ENCODE measurements at regions not wholly inside any gene's neighbourhood (a gene's known extent, or its start where the extent isn't known, plus 50 kb on each side); places are given as distances from the start of the nearest gene placed in this dataset.

GRCh38 chr4:160110891-160111290, 1008.0 kb downstream of the RAPGEF2 start (continued):
- TF ChIP-seq ZNF687 (IDR thresholded peaks at IDR 0.05) = no peak
- no peak for TF ChIP-seq TARDBP (IDR thresholded peaks at IDR 0.05; ENCODE audit: borderline replicate concordance)
- no peak for TF ChIP-seq IRF5 (IDR thresholded peaks at IDR 0.05; ENCODE audit: borderline replicate concordance)

GRCh38 chr4:160117686-160118085, 1014.8 kb downstream of the RAPGEF2 start:
- ATAC-seq (no peak), DNase-seq (ENCODE audit: low read depth, low spot score) (no peak), FAIRE-seq (no peak)
- POLR2A ChIA-PET = no interaction called here
- Histone ChIP-seq H3K9me3 (replicated peaks; ENCODE audit: control insufficient read depth, insufficient read depth, low read length) (no peaks in the 10 kb centered on the region), H3K4me2 (ENCODE audit: control insufficient read depth, insufficient read depth) (no peak overlapping the region), H3K27ac (ENCODE audit: control insufficient read depth, insufficient read depth) (no peak overlapping the region), H4K20me1 (ENCODE audit: control insufficient read depth, insufficient read depth) (no peaks in the 10 kb centered on the region), H3K4me3 (no peak overlapping the region), H3K79me2 (ENCODE audit: control insufficient read depth, insufficient read depth, low read length) (no peaks in the 10 kb centered on the region), H3K9ac (ENCODE audit: control insufficient read depth, insufficient read depth, low read length) (no peak overlapping the region), H2AFZ (ENCODE audit: control insufficient read depth, low read depth, low read length) (no peak overlapping the region), H3K27me3 (replicated peaks in 1 of 2; ENCODE audit: control insufficient read depth in 2 of 2, insufficient read depth in 2 of 2, low read length in 1 of 2) (no peaks in the 10 kb centered on the region), H3K36me3 (ENCODE audit: control insufficient read depth in 2 of 2, insufficient read depth in 2 of 2, low read length in 1 of 2) (no peaks in the 10 kb centered on the region), H3K4me1 (ENCODE audit: control insufficient read depth, insufficient read depth, low read length) (no peaks in the 10 kb centered on the region)
- CTCF ChIA-PET = no interaction called here
- TF ChIP-seq DPF2 (IDR thresholded peaks at IDR 0.05) (no peak), SIX5 (IDR thresholded peaks at IDR 0.05; ENCODE audit: low read depth, low read length, severe bottlenecking) (no peak), CREM (IDR thresholded peaks at IDR 0.05; ENCODE audit: low read depth) (no peak), CEBPZ (IDR thresholded peaks at IDR 0.05; ENCODE audit: low read depth, low read length) (no peak), MXI1 (IDR thresholded peaks at IDR 0.05; ENCODE audit: low read depth, low read length) (no peak), ZNF207 (IDR thresholded peaks at IDR 0.05; ENCODE audit: borderline replicate concordance) (no peak), ZNF622 (IDR thresholded peaks at IDR 0.05) (no peak), CEBPB (IDR thresholded peaks at IDR 0.05; ENCODE audit: borderline replicate concordance in 1 of 2, low read depth in 2 of 2, low read length in 2 of 2) (no peak), CHD4 (IDR thresholded peaks at IDR 0.05) (no peak), ZBED1 (IDR thresholded peaks at IDR 0.05; ENCODE audit: borderline replicate concordance) (no peak), STAT1 (conservative IDR thresholded peaks at IDR 0.05) (no peak), JUNB (IDR thresholded peaks at IDR 0.05) (no peak)
- intact Hi-C loops (cut with micrococcal nuclease; ENCODE audit: unreplicated experiment) = no loop called here
- SMC1A ChIA-PET (ENCODE audit: uncharacterized antibody, unreplicated experiment) = no interaction called here
- RAD21 ChIA-PET (ENCODE audit: unreplicated experiment) = no interaction called here
- BruUV-seq (replicated peaks) = no TSS peak
- in situ Hi-C loops (cut with MboI) = loop anchor here (5.0 kb wide), 1 partner anchor 40 kb away; no protein-coding TSS in a partner anchor
